Esophagus squamous epithelium (tissue), 4 donors: ENCODE measurements at regions not wholly inside any gene's neighbourhood (a gene's known extent, or its start where the extent isn't known, plus 50 kb on each side); places are given as distances from the start of the nearest gene placed in this dataset.

ENCODE experiments used
- POLR2A ChIP-seq, 4 donors: fragments of 450-650 bp; IDR thresholded peaks; one replicate each; pipeline ENCODE4 v1.6.1; 2017; ENCODE audit warnings: antibody characterized with exemption in 4 of 4, mild to moderate bottlenecking in 4 of 4, moderate library complexity in 3 of 4
- TF ChIP-seq, protein P1 (sequence below), 6 experiments: fragments of 450-650 bp in 4 of 6; fragments of 200-600 bp in 2 of 6; sonication (generic) in 2 of 6; IDR thresholded peaks; one replicate each; pipeline ENCODE4 v1.5.1; 2016 to 2019; ENCODE audit warnings: antibody characterized with exemption in 6 of 6, mild to moderate bottlenecking in 4 of 6, moderate library complexity in 4 of 6

DNA sequence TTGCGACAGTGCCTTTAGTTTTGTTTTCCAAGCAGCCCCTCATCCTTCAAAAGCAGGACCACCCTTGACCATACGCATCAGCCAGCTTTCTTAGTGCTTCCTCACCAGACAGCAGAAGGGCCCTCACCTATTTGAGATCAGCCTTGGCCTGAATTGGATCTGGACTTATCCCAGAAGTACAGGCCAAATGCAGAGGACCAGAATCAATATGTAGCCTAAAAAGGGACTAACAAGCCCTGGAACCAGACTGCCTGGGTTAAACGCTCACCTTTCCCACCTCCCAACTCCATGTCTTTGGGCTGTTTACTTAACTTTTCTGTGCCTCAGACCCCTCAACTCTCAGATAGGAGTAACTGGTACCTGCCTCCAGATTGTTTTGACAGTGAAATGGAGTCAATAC, 77.7 kb upstream of the ATP6AP2 start:
- TF ChIP-seq, protein P1, sequence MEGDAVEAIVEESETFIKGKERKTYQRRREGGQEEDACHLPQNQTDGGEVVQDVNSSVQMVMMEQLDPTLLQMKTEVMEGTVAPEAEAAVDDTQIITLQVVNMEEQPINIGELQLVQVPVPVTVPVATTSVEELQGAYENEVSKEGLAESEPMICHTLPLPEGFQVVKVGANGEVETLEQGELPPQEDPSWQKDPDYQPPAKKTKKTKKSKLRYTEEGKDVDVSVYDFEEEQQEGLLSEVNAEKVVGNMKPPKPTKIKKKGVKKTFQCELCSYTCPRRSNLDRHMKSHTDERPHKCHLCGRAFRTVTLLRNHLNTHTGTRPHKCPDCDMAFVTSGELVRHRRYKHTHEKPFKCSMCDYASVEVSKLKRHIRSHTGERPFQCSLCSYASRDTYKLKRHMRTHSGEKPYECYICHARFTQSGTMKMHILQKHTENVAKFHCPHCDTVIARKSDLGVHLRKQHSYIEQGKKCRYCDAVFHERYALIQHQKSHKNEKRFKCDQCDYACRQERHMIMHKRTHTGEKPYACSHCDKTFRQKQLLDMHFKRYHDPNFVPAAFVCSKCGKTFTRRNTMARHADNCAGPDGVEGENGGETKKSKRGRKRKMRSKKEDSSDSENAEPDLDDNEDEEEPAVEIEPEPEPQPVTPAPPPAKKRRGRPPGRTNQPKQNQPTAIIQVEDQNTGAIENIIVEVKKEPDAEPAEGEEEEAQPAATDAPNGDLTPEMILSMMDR (IDR thresholded peaks at IDR 0.05) = no peak
- no peak for TF ChIP-seq POLR2A (IDR thresholded peaks at IDR 0.05)
